RWPE2 (cell line): ENCODE measurements at regions not wholly inside any gene's neighbourhood (a gene's known extent, or its start where the extent isn't known, plus 50 kb on each side); places are given as distances from the start of the nearest gene placed in this dataset.

Experiments used
- ATAC-seq: fragments of 200-7000 bp; cut with Tn5 transposase; 3 replicates; pipeline ENCODE4 v1.9.1; 2021; ENCODE audit warnings: low read depth
- DNase-seq: peaks from one replicate; pipeline ENCODE4 v3.0.0-alpha.2; 2020; ENCODE audit warnings: low spot score
- H3K27ac ChIP-seq: fragments of 450-650 bp; 2 replicates; pipeline ENCODE4 v1.5.1; 2017; ENCODE audit warnings: mild to moderate bottlenecking; ENCODE audit not compliant: poor library complexity, severe bottlenecking
- H3K27me3 ChIP-seq: fragments of 250-450 bp; sonication (Bioruptor Pico); 2 replicates; pipeline ENCODE4 v1.5.1; 2021; ENCODE audit warnings: mild to moderate bottlenecking, moderate library complexity; ENCODE audit not compliant: insufficient read depth, poor library complexity, severe bottlenecking
- H3K36me3 ChIP-seq: fragments of 250-450 bp; sonication (Bioruptor Pico); 2 replicates; pipeline ENCODE4 v1.5.1; 2020; ENCODE audit warnings: low read depth, mild to moderate bottlenecking, moderate library complexity
- H3K4me1 ChIP-seq: fragments of 250-450 bp; sonication (Bioruptor Pico); 2 replicates; pipeline ENCODE4 v1.5.1; 2021; ENCODE audit warnings: mild to moderate bottlenecking, moderate library complexity; ENCODE audit not compliant: insufficient read depth, poor library complexity, severe bottlenecking
- H3K4me3 ChIP-seq: fragments of 250-450 bp; sonication (Bioruptor Pico); 2 replicates; pipeline ENCODE4 v1.5.1; 2021; ENCODE audit warnings: mild to moderate bottlenecking, moderate library complexity; ENCODE audit not compliant: severe bottlenecking
- H3K9me3 ChIP-seq: fragments of 250-450 bp; sonication (Bioruptor Pico); 2 replicates; pipeline ENCODE4 v1.5.1; 2021; ENCODE audit warnings: mild to moderate bottlenecking, moderate library complexity; ENCODE audit not compliant: severe bottlenecking
- TF ChIP-seq, protein P1 (sequence below): fragments of 450-650 bp; IDR thresholded peaks from one replicate; pipeline ENCODE4 v1.5.1; 2017; ENCODE audit warnings: mild to moderate bottlenecking, moderate library complexity; ENCODE audit not compliant: poor library complexity, severe bottlenecking

DNA sequence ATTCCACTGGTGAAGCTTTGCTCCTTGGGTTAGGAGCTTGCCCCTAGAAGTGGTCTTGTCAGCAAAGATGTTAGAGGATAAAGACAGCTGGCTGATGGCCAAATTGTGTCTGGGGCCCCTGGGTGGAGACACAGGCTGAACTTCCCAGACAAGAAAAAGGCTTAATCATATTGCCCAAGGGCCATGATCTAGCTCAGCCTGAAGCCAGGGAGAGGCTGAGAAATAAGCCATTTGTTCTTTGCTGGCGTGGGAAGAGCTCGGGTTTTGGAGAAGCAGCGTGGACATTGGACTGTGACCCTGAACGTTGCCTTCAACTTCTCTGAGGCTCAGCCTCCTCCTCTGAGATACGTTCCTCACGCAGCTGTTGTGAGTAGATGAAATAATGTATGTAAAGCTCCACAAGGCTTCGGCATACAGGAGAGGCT, 153.0 kb downstream of the ZFP36L2 start:
- Histone ChIP-seq H3K36me3 (no peaks in the 10 kb centered on the region), H3K27me3 (no peaks in the 10 kb centered on the region), H3K4me3 (peak overlapping the region; percentile 30), H3K9me3 (no peaks in the 10 kb centered on the region), H3K27ac (peak overlapping the region; percentile 99), H3K4me1 (peaks cover 50% of the 10 kb centered on the region)
- DNase-seq (peak; percentile 90), ATAC-seq (peak; percentile 60)
- TF ChIP-seq, protein P1, sequence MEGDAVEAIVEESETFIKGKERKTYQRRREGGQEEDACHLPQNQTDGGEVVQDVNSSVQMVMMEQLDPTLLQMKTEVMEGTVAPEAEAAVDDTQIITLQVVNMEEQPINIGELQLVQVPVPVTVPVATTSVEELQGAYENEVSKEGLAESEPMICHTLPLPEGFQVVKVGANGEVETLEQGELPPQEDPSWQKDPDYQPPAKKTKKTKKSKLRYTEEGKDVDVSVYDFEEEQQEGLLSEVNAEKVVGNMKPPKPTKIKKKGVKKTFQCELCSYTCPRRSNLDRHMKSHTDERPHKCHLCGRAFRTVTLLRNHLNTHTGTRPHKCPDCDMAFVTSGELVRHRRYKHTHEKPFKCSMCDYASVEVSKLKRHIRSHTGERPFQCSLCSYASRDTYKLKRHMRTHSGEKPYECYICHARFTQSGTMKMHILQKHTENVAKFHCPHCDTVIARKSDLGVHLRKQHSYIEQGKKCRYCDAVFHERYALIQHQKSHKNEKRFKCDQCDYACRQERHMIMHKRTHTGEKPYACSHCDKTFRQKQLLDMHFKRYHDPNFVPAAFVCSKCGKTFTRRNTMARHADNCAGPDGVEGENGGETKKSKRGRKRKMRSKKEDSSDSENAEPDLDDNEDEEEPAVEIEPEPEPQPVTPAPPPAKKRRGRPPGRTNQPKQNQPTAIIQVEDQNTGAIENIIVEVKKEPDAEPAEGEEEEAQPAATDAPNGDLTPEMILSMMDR = no peak

DNA sequence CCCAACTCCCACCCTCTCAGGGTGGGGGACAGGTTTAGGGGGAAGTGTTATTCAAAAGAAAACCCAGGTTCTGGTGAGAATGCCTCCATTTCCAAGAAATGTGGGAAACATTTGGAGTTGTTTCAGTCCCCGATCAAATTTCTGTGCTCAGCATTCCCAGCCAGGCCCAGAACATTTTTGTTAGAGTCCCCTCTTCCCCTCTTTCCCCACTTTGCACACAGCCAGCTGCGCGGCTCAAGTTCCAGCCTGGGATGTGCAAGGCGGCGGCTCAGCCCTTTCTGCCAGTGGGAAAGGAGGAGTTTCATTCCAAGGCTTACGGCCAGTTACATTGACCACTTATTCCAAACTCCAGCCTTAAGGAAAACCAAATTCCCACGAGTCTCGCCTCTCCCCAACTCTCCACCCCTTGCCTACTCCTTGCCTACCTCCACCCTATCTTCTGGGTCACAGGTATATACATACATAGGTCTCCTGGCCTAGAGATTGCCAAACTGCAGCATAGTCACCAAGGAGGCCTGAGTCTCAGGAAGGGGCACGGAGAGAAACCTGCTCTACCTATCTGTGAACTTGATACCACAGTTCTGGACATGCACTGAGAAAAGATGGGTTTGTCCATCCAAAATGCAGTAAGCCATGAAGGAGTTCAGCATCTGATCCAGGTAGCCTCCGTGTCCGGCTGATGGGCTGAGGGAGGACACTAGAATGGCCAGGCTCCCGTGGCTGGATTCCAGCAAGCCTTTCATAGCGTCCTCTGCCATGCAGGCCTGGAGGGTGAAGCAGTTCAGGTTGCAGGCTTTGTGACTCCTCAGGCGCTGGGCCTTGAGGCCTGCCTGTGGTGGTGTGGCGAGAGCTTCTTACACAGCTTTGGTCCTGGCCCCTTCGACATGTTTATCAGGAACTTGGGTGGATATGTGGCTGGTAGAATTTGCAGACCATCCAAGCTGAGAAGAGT, 154.5 kb downstream of the ZFP36L2 start:
- Histone ChIP-seq H3K4me3 (no peak overlapping the region), H3K9me3 (no peaks in the 10 kb centered on the region), H3K36me3 (no peaks in the 10 kb centered on the region), H3K27me3 (no peaks in the 10 kb centered on the region), H3K27ac (peak overlapping the region; percentile 99), H3K4me1 (peaks cover 50% of the 10 kb centered on the region)
- DNase-seq = no peak
- TF ChIP-seq, protein P1 = no peak
- ATAC-seq = no peak

DNA sequence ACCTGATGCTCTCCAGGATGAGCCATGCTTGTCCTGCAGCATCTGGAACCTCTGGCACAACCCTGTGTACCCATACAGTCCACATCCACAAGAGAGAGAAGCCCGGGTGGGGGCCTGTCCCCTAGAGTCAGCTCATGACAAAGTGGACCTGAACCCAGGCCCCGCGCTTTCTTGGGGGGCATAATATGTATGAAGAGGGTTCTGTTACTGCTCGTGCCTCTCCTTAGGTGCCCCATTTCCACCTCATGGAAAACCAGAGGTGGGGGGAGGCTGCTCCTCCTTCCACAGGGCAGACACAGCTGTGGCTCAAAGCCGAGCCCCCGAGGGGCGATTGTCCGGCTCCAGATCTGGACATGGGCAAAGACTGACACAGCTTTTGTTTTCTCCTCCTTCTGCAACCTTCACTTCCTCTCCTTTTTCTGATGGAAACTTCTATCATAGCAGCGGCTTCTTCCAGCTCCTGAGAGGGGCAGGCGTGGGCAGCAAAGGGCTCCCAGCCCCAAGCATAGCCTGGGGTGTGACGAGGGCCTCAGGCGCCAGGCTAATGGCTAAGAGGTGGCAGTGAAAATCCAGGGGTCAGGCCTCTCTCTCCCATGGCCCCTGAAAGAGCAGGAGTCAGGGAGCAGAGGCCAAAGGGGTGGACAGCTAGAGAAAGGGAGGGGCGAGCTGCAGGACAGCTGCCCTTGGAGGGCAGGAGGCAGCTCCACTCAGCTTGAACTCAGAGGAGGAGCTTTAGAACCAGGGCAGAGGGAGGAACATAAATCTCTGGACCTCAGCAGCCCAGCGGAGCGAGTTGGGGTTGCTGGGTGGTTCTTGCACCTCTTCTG, 155.5 kb downstream of the ZFP36L2 start:
- Histone ChIP-seq H3K36me3 (no peaks in the 10 kb centered on the region), H3K4me1 (peaks cover 47% of the 10 kb centered on the region), H3K4me3 (no peak overlapping the region), H3K9me3 (no peaks in the 10 kb centered on the region), H3K27me3 (no peaks in the 10 kb centered on the region), H3K27ac (peak overlapping the region; percentile 99)
- no peak for DNase-seq
- ATAC-seq = no peak
- TF ChIP-seq, protein P1 = no peak

DNA sequence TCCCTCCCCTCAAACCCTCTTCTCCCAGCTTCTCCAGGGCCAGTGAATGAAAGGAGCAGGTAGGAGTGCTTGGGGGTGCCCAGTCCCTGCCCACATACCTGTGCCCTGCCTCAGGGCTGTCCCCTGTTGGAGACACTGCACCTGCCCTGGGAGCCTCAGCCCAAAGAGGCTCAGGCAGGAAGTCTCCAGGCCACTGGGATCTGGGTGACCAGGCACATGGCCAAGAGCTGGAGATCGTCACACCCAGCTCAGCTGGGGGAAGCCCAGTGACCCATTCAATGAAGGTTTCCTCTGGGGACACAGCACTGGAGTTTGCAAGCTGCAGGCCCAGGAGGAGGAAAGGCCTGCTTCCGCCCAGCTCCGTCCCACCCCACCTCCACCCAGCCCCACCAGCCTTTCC, 156.4 kb downstream of the ZFP36L2 start:
- TF ChIP-seq, protein P1 = no peak
- DNase-seq = no peak
- no peaks in the 10 kb centered on the region for H3K9me3 ChIP-seq
- no peak for ATAC-seq
- peak overlapping the region; percentile 99 for H3K27ac ChIP-seq
- no peaks in the 10 kb centered on the region for H3K27me3 ChIP-seq
- no peaks in the 10 kb centered on the region for H3K36me3 ChIP-seq
- peaks cover 39% of the 10 kb centered on the region for H3K4me1 ChIP-seq
- no peak overlapping the region for H3K4me3 ChIP-seq
